Activated naive CD8-positive, alpha-beta T cell treated with anti-CD3 and anti-CD28 coated beads, Interleukin-2, amount 10 ng/mL, durations not matched to agents 7 days and 5 days (primary cell): ENCODE measurements at regions not wholly inside any gene's neighbourhood (a gene's known extent, or its start where the extent isn't known, plus 50 kb on each side); places are given as distances from the start of the nearest gene placed in this dataset.

Experiments
- ATAC-seq: fragments of 150-1000 bp; cut with Tn5 transposase; one replicate; pipeline ENCODE4 v1.10.0; 2021; ENCODE audit warnings: low read depth, moderate library complexity
- POLR2A ChIA-PET: fragments of 350-600 bp; sonication (Branson Sonifier 250); formaldehyde crosslinking; loops from one replicate; lab custom pipeline; 2021; ENCODE audit warnings: antibody characterized with exemption; lab: Charles Lee
- DNase-seq: peaks from one replicate; pipeline ENCODE4 v3.0.0; 2021
- H3K27ac Mint-ChIP-seq: one replicate; pipeline ENCODE4 v1.8.0; 2022; ENCODE audit warnings: mild to moderate bottlenecking, mixed read lengths
- H3K27me3 Mint-ChIP-seq: one replicate; pipeline ENCODE4 v1.8.0; 2022; ENCODE audit warnings: mild to moderate bottlenecking, moderate library complexity, mixed read lengths
- H3K36me3 Mint-ChIP-seq: one replicate; pipeline ENCODE4 v1.8.0; 2021; ENCODE audit warnings: mild to moderate bottlenecking, mixed read lengths
- H3K4me1 Mint-ChIP-seq: one replicate; pipeline ENCODE4 v1.8.0; 2021; ENCODE audit warnings: mixed read lengths
- H3K4me3 Mint-ChIP-seq: one replicate; pipeline ENCODE4 v1.8.0; 2022; ENCODE audit warnings: mild to moderate bottlenecking, moderate library complexity, mixed read lengths
- H3K9me3 Mint-ChIP-seq: one replicate; pipeline ENCODE4 v1.8.0; 2021; ENCODE audit warnings: mixed read lengths

- no peak for DNase-seq
- Mint-ChIP-seq H3K36me3 (no peaks in the 10 kb centered on the region), H3K27ac (no peak overlapping the region), H3K4me3 (no peak overlapping the region), H3K9me3 (no peaks in the 10 kb centered on the region), H3K4me1 (peaks cover 12% of the 10 kb centered on the region), H3K27me3 (peaks cover 8% of the 10 kb centered on the region)
- ATAC-seq: no peak
- POLR2A ChIA-PET: no interaction called here
Observed at GRCh38 chr1:55334797-55335196, 119.6 kb upstream of the USP24 start.

- Mint-ChIP-seq H3K27me3 (peaks cover 7% of the 10 kb centered on the region), H3K36me3 (no peaks in the 10 kb centered on the region), H3K27ac (peak overlapping the region; percentile 59), H3K4me3 (no peak overlapping the region), H3K4me1 (peaks cover 12% of the 10 kb centered on the region), H3K9me3 (no peaks in the 10 kb centered on the region)
- DNase-seq (no peak), ATAC-seq (no peak)
- POLR2A ChIA-PET: no interaction called here
Observed at GRCh38 chr1:55334160-55334559, 119.0 kb upstream of the USP24 start.

GRCh38 chr1:55333461-55333860 is 118.3 kb upstream of the USP24 start:
- Mint-ChIP-seq H3K4me3 (no peak overlapping the region), H3K27ac (no peak overlapping the region), H3K27me3 (peaks cover 7% of the 10 kb centered on the region), H3K4me1 (peaks cover 12% of the 10 kb centered on the region), H3K9me3 (no peaks in the 10 kb centered on the region), H3K36me3 (no peaks in the 10 kb centered on the region)
- ATAC-seq (no peak), DNase-seq (no peak)
- POLR2A ChIA-PET: no interaction called here

GRCh38 chr1:55331351-55331750 is 116.2 kb upstream of the USP24 start:
- ATAC-seq (no peak), DNase-seq (no peak)
- Mint-ChIP-seq H3K27ac (no peak overlapping the region), H3K27me3 (peaks cover 12% of the 10 kb centered on the region), H3K36me3 (no peaks in the 10 kb centered on the region), H3K4me3 (no peak overlapping the region), H3K4me1 (peaks cover 12% of the 10 kb centered on the region), H3K9me3 (no peaks in the 10 kb centered on the region)
- POLR2A ChIA-PET: no interaction called here

GRCh38 chr1:55329808-55330432 is 114.8 kb upstream of the USP24 start:
- H3K36me3 Mint-ChIP-seq: no peaks in the 10 kb centered on the region
- H3K4me3 Mint-ChIP-seq: no peak overlapping the region
- POLR2A ChIA-PET: no interaction called here
- DNase-seq (no peak), ATAC-seq (no peak)
- peaks cover 12% of the 10 kb centered on the region for H3K4me1 Mint-ChIP-seq
- H3K9me3 Mint-ChIP-seq: no peaks in the 10 kb centered on the region
- H3K27ac Mint-ChIP-seq: no peak overlapping the region
- peaks cover 12% of the 10 kb centered on the region for H3K27me3 Mint-ChIP-seq

- POLR2A ChIA-PET: no interaction called here
- DNase-seq (no peak), ATAC-seq (no peak)
- no peaks in the 10 kb centered on the region for H3K9me3 Mint-ChIP-seq
- H3K27ac Mint-ChIP-seq: no peak overlapping the region
- H3K36me3 Mint-ChIP-seq: no peaks in the 10 kb centered on the region
- no peak overlapping the region for H3K4me3 Mint-ChIP-seq
- H3K4me1 Mint-ChIP-seq: peaks cover 7% of the 10 kb centered on the region
- H3K27me3 Mint-ChIP-seq: peaks cover 12% of the 10 kb centered on the region
Observed at GRCh38 chr1:55329091-55329490, 113.9 kb upstream of the USP24 start.

- no peak for DNase-seq
- POLR2A ChIA-PET: no interaction called here
- Mint-ChIP-seq H3K4me1 (no peaks in the 10 kb centered on the region), H3K4me3 (no peak overlapping the region), H3K9me3 (no peaks in the 10 kb centered on the region), H3K27me3 (peaks cover 12% of the 10 kb centered on the region), H3K27ac (no peak overlapping the region), H3K36me3 (no peaks in the 10 kb centered on the region)
- no peak for ATAC-seq
Observed at GRCh38 chr1:55326496-55327243, 111.5 kb upstream of the USP24 start.

- peaks cover 6% of the 10 kb centered on the region for H3K27me3 Mint-ChIP-seq
- H3K27ac Mint-ChIP-seq: no peak overlapping the region
- ATAC-seq: no peak
- no peaks in the 10 kb centered on the region for H3K36me3 Mint-ChIP-seq
- no peak overlapping the region for H3K4me3 Mint-ChIP-seq
- no peaks in the 10 kb centered on the region for H3K9me3 Mint-ChIP-seq
- DNase-seq: no peak
- no peaks in the 10 kb centered on the region for H3K4me1 Mint-ChIP-seq
- POLR2A ChIA-PET: no interaction called here
Observed at GRCh38 chr1:55323760-55324159, 108.6 kb upstream of the USP24 start.

GRCh38 chr1:55322842-55323241 is 107.7 kb upstream of the USP24 start:
- no peak overlapping the region for H3K27ac Mint-ChIP-seq
- DNase-seq (no peak), ATAC-seq (no peak)
- POLR2A ChIA-PET: no interaction called here
- no peaks in the 10 kb centered on the region for H3K36me3 Mint-ChIP-seq
- peaks cover 6% of the 10 kb centered on the region for H3K27me3 Mint-ChIP-seq
- no peak overlapping the region for H3K4me3 Mint-ChIP-seq
- H3K4me1 Mint-ChIP-seq: no peaks in the 10 kb centered on the region
- no peaks in the 10 kb centered on the region for H3K9me3 Mint-ChIP-seq

GRCh38 chr1:55321942-55322341 is 106.8 kb upstream of the USP24 start:
- no peaks in the 10 kb centered on the region for H3K36me3 Mint-ChIP-seq
- peaks cover 5% of the 10 kb centered on the region for H3K27me3 Mint-ChIP-seq
- POLR2A ChIA-PET: no interaction called here
- H3K4me1 Mint-ChIP-seq: peaks cover 4% of the 10 kb centered on the region
- no peak overlapping the region for H3K4me3 Mint-ChIP-seq
- no peaks in the 10 kb centered on the region for H3K9me3 Mint-ChIP-seq
- ATAC-seq (no peak), DNase-seq (no peak)
- H3K27ac Mint-ChIP-seq: no peak overlapping the region

GRCh38 chr1:55320891-55321290 is 105.7 kb upstream of the USP24 start:
- Mint-ChIP-seq H3K36me3 (no peaks in the 10 kb centered on the region), H3K27me3 (peaks cover 2% of the 10 kb centered on the region), H3K4me1 (peaks cover 6% of the 10 kb centered on the region), H3K27ac (no peak overlapping the region), H3K9me3 (no peaks in the 10 kb centered on the region), H3K4me3 (no peak overlapping the region)
- POLR2A ChIA-PET: no interaction called here
- ATAC-seq (no peak), DNase-seq (no peak)

GRCh38 chr1:55318116-55318817 is 103.1 kb upstream of the USP24 start:
- no peaks in the 10 kb centered on the region for H3K36me3 Mint-ChIP-seq
- ATAC-seq: no peak
- no peaks in the 10 kb centered on the region for H3K9me3 Mint-ChIP-seq
- no peak for DNase-seq
- POLR2A ChIA-PET: no interaction called here
- peaks cover 2% of the 10 kb centered on the region for H3K27me3 Mint-ChIP-seq
- no peak overlapping the region for H3K27ac Mint-ChIP-seq
- H3K4me1 Mint-ChIP-seq: peaks cover 6% of the 10 kb centered on the region
- H3K4me3 Mint-ChIP-seq: no peak overlapping the region

- no peak for DNase-seq
- no peak for ATAC-seq
- Mint-ChIP-seq H3K4me3 (no peak overlapping the region), H3K27me3 (no peaks in the 10 kb centered on the region), H3K4me1 (peaks cover 6% of the 10 kb centered on the region), H3K36me3 (no peaks in the 10 kb centered on the region), H3K27ac (no peak overlapping the region), H3K9me3 (no peaks in the 10 kb centered on the region)
- POLR2A ChIA-PET: no interaction called here
Observed at GRCh38 chr1:55317673-55318072, 102.5 kb upstream of the USP24 start.
